CD1c-positive myeloid dendritic cell (primary cell): ENCODE measurements at regions not wholly inside any gene's neighbourhood (a gene's known extent, or its start where the extent isn't known, plus 50 kb on each side); places are given as distances from the start of the nearest gene placed in this dataset.

Source experiments
- DNase-seq: peaks from one replicate; pipeline ENCODE4 v3.0.0-alpha.2; 2016; ENCODE audit errors: extremely low spot score

DNA sequence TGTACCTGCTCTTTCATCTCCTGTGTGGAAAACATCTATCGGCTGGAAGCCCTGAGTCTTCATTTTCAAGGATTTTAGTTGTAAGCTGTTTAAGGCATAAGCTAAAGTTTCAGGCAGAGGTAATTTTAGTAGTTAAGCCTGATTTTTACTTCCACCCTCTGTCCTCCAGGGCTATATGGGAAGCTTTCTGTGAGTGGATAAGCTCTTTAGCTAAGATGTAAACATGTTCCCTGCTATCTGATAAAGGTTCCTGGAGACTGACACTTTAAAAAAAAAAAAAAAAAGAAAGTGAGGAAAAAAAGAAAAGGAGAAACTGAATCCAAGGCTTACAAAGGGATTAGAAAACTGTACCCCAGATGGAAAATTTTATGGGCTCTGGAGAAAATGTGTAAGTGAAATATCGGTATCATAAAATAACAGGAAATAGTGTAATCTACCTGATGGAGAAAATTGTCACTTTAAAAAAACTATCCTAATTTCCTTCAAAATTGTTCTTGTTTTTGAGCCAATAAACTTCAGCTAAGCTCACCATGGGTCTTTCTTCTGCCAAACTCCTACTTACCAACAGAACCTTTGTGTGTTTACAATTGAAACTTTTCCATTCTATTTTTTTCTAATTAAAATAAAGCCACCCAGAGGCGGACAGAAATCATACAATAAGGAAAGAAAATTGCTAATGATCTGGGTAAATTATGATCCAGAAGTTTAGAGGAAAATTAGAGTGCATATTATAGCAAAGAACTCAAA lies 180.5 kb downstream of the TGFB2 start:
- DNase-seq, result no peak

- no peak for DNase-seq
These were observed 181.1 kb downstream of the TGFB2 start for GRCh38 chr1:218526198-218526580.

GRCh38 chr1:218527737-218528136 lies 182.6 kb downstream of the TGFB2 start:
- DNase-seq, result no peak

DNA sequence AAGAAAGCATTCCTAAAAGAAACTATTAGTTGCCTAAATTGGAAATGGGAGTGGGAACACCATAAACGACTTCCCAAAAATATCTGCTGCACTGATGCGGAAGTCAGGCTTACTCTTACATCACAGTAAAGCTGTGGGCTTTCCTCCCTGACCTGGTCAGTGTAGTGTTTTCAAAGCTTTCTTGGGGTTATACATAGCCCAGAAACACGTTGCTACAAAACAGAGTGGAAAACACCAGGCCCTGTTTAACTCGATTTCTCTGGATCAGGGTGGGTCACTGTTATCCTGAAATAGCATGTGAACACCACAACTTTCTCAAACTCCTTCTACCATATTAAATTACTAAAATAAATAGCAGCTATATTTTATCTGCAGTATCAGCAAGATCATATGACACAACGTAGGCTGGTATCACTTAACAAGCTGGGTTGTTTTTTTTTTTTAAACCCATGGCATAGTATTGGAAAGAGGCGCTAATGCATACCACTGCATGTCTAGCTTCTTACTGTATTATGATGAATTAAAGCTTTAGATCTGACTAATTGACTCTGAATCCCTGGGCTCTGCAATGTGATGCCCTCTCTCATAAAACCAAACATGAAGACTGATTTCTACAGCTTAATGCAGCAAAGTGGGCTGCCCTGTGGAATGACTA lies 184.6 kb downstream of the TGFB2 start:
- no peak for DNase-seq

DNA sequence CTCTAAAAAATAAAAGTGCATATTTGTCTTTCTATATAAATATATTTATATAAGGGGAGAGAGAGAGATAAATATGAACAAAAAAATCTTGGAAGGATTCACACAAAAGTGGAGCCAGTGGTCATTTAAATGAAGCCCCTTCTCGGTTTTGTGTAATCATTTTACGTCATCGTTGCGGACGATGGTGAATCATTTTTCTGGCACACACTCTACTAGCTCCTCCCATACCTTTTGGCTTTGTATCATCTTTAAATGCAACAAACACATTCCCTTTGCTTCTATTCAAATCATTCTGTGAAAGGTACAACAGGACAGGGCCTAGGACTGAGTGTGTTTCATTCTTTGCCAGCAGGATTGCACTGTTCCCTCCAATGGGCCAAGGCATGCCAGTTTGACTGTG lies 186.8 kb downstream of the TGFB2 start:
- DNase-seq, result no peak

GRCh38 chr1:218536296-218536986 lies 191.3 kb downstream of the TGFB2 start:
- no peak for DNase-seq

- no peak for DNase-seq
These were observed 192.2 kb downstream of the TGFB2 start for GRCh38 chr1:218537122-218537913.

GRCh38 chr1:218538341-218538740 lies 193.2 kb downstream of the TGFB2 start:
- no peak for DNase-seq

- no peak for DNase-seq
These were observed 201.2 kb downstream of the TGFB2 start for GRCh38 chr1:218546314-218546713.

GRCh38 chr1:218547957-218548730 lies 203.0 kb downstream of the TGFB2 start:
- DNase-seq, result no peak

- no peak for DNase-seq
These were observed 203.6 kb downstream of the TGFB2 start for GRCh38 chr1:218548764-218549163.

DNA sequence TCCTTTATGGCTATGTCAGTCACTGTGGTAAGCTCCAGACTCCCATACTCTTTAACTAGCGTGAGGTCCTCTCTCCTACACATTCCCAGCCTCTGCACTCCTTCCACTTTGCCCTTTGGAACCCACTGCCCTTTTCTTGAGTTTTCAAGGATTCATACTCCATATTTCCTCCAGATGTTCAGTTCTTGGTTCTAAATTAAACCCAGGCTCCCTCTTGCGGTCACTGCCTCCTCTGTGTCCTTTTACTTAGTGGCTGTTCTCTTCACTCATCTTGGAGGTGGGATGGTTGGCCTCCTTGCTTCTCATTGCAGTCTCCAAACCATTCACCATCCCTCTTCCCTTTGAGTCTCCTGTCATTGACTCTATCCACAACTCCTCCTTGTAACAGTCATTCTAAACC lies 208.1 kb downstream of the TGFB2 start:
- no peak for DNase-seq

DNA sequence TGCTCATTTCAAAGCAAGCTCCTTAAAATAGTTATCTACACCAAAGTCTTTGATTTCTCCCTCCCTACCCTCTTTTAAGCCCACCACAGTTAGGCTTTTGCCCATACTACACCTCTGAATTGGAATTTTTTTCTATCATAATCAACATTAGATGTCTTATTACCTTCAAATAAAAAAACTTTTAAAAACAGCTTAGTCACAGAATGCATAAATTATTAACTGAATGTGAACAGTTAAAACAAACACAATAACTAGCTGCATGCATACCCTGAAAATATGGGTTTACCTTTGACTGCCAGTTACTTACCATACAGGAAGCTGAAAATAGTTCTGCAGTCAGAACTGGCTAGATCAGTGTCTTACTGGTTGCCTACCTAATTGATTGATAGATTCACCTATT lies 210.9 kb downstream of the TGFB2 start:
- no peak for DNase-seq

DNA sequence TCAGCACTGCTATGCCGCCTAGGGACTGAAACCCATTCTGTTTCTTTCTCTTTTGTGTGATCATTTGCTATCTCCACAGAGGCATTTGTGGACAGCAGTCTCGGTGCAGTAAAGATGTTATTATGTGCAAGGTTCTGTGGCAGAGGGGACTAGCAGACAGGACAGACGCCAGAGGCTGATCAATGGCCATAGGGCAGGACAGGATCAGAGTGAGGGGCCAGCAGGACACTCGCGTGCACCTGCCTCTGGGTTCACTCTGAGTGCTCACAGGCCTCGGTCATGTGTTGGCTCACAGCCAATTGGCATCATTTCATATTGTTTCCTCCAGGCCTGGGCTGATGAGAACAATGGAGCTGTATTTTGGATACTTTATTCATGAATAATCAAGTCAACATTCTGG lies 212.6 kb downstream of the TGFB2 start:
- no peak for DNase-seq

GRCh38 chr1:218558271-218558810 lies 213.2 kb downstream of the TGFB2 start:
- no peak for DNase-seq

DNA sequence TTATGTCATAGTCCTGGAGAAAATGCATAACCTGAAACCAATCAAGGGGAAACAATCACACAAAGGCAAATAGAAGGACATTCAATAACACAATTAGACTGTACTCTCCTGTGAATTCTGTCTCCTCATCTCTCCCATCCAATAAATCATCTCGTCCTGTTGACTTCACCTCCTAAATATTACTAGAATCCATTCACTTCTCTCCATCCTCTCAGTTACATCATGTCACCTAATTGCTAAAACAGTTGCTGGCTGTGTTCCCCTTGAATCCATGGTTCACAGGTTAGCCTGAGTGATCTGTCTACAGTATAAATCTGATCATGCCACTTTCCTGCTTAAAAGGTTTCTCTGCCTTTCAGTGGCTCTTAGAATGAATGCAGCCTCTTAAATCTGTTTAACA lies 220.2 kb downstream of the TGFB2 start:
- no peak for DNase-seq

DNA sequence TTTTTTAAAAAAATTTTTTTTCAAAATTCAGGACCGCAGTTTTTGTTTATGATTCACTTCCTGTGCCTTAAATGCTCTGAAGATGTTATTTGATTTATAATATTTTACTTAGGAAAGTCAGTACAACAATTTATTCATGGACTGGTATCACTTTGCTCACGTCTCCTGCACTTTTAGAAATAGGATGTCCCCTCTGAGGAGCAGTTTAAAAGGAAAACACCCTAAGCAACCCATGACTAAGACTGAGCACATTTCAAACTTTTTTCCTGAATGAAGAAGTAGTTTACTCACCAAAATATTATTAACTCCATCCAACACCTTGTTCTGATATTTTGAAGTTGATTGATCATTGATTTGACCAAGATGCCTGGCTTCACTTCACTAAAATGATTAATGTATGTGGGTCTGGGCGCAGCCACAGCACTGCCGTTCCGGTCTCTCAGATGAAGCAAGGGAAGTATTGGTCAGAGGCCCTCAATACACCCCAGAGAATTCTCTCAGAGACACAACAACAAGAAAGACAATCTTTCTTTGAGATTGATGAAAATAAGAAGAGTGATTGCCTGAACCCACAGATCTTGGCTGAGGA lies 223.9 kb downstream of the TGFB2 start:
- DNase-seq, result no peak

GRCh38 chr1:218570456-218570855 lies 225.3 kb downstream of the TGFB2 start:
- no peak for DNase-seq

DNA sequence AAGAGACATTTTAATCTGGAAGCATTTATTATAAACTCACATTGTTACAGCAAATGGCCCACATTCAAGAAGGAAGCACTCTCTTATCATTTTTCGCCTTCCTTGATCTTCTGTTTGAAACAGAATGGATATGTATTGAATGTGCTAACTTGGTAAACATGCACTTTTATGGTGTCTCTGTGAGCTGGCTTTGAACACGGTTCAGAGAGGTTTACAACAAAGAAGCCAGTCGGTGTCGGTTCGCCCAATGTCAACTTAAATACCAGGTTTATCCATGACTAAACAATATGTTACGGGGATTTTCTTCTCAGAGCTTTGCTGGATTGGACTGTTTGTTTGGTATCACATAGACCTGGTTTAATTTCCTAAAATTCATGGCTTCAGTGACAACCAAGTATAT lies 226.4 kb downstream of the TGFB2 start:
- DNase-seq, result no peak

DNA sequence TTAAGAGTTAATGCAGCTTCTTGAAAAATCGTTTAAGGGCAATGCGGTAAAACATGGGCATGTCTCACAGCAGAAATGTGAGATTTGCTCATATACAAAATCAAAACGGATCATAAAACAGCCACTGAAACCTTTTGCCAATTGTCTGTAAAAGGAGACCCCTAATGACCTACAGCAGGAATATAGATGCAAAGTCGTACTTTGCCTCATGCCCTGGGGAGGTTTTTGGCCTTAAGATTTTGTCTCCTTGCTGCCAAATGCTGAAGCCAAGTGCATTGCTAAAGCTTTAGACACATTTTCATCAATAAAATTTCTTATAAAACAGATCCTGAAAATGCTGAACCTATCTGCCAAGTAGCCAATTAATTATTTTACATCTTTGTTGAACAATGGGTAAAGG lies 226.9 kb downstream of the TGFB2 start:
- no peak for DNase-seq

DNA sequence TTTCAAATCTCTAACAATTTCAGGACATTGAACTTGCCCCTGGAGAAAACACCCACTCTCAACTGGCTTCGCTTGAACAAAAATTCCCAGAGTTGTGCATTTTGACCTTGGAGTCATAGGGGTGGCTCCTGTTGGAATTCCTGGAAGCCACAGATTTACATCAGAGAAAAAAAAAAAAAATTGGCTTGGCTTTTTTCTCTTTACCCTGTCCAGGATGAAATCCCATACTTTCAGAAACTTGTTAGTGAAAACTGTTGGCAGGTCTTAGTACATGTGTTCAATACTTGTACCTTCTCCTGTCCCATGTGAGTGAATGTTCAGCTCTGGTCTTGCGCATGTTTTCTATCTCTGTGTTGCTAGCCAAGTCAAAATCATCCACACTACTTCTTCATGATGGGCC lies 228.8 kb downstream of the TGFB2 start:
- DNase-seq, result no peak
